GM23338 (cell line): ENCODE measurements at regions not wholly inside any gene's neighbourhood (a gene's known extent, or its start where the extent isn't known, plus 50 kb on each side); places are given as distances from the start of the nearest gene placed in this dataset.
A peak's percentile ranks its signal among the peaks of the same experiment; 100 is the strongest.

ENCODE experiments used
- ATAC-seq: fragments of 200-7000 bp; cut with Tn5 transposase; 3 replicates; pipeline ENCODE4 v1.9.1; 2020
- DNase-seq: peaks from one replicate; pipeline ENCODE4 v3.0.0-alpha.2; 2015; ENCODE audit warnings: low spot score
- H2AFZ ChIP-seq: fragments of 200-600 bp; sonication (generic); 2 replicates; pipeline ENCODE4 v1.8.0; 2016; ENCODE audit warnings: antibody characterized with exemption, mild to moderate bottlenecking, moderate library complexity
- H3F3A ChIP-seq: fragments of 200-600 bp; sonication (generic); replicated peaks from 2 replicates; pipeline ENCODE4 v1.8.0; 2017; ENCODE audit warnings: antibody characterized with exemption, mixed run types, low read depth
- H3K27ac ChIP-seq: fragments of 200-600 bp; sonication (generic); 2 replicates; pipeline ENCODE4 v1.6.1; 2016; ENCODE audit warnings: low read depth
- H3K27me3 ChIP-seq: fragments of 200-600 bp; sonication (generic); 2 replicates; pipeline ENCODE4 v1.8.0; 2016; ENCODE audit warnings: mild to moderate bottlenecking, mixed run types, moderate library complexity; ENCODE audit not compliant: insufficient read depth
- H3K36me3 ChIP-seq: fragments of 200-600 bp; sonication (generic); 2 replicates; pipeline ENCODE4 v1.8.0; 2016; ENCODE audit warnings: mild to moderate bottlenecking; ENCODE audit not compliant: insufficient read depth
- H3K4me1 ChIP-seq: fragments of 200-600 bp; sonication (generic); 2 replicates; pipeline ENCODE4 v1.8.0; 2016; ENCODE audit warnings: mild to moderate bottlenecking, moderate library complexity; ENCODE audit not compliant: insufficient read depth
- H3K4me2 ChIP-seq: fragments of 200-600 bp; sonication (generic); 2 replicates; pipeline ENCODE4 v1.7.1; 2017; ENCODE audit warnings: mixed run types
- H3K4me3 ChIP-seq: fragments of 200-600 bp; sonication (generic); 2 replicates; pipeline ENCODE4 v1.6.1; 2016; ENCODE audit warnings: mixed run types
- H3K79me2 ChIP-seq: fragments of 200-600 bp; sonication (generic); replicated peaks from 2 replicates; pipeline ENCODE4 v1.8.0; 2017; ENCODE audit warnings: mild to moderate bottlenecking; ENCODE audit not compliant: insufficient read depth
- H3K9me2 ChIP-seq: fragments of 200-600 bp; sonication (generic); 2 replicates; pipeline ENCODE4 v1.8.0; 2017; ENCODE audit not compliant: insufficient read depth
- H4K20me1 ChIP-seq: fragments of 200-600 bp; sonication (generic); replicated peaks from 2 replicates; pipeline ENCODE4 v1.8.0; 2017; ENCODE audit warnings: mild to moderate bottlenecking; ENCODE audit not compliant: insufficient read depth
- H3K27ac Mint-ChIP-seq: 2 replicates; pipeline ENCODE4 v1.8.0; 2020; ENCODE audit warnings: inconsistent platforms, mild to moderate bottlenecking, moderate library complexity, mixed read lengths
- H3K27me3 Mint-ChIP-seq: 3 replicates; pipeline ENCODE4 v1.8.0; 2022; ENCODE audit warnings: low read depth, mild to moderate bottlenecking, moderate library complexity, mixed read lengths, inconsistent platforms; ENCODE audit not compliant: insufficient read depth, poor library complexity
- H3K36me3 Mint-ChIP-seq: 3 replicates; pipeline ENCODE4 v1.8.0; 2021; ENCODE audit warnings: low read depth, mild to moderate bottlenecking, inconsistent platforms, moderate library complexity, mixed read lengths
- H3K4me1 Mint-ChIP-seq: 3 replicates; pipeline ENCODE4 v1.8.0; 2020; ENCODE audit warnings: mild to moderate bottlenecking, inconsistent platforms, mixed read lengths
- H3K4me3 Mint-ChIP-seq: 3 replicates; pipeline ENCODE4 v1.8.0; 2021; ENCODE audit warnings: moderate library complexity, mild to moderate bottlenecking, inconsistent platforms, mixed read lengths
- H3K9me3 Mint-ChIP-seq: 3 replicates; pipeline ENCODE4 v1.8.0; 2020; ENCODE audit warnings: moderate library complexity, mild to moderate bottlenecking, inconsistent platforms, mixed read lengths
- CREB1 ChIP-seq: fragments of 250-450 bp; sonication (Bioruptor Pico); IDR thresholded peaks from 2 replicates; pipeline ENCODE4 v1.5.0; 2020; ENCODE audit warnings: low read depth, mild to moderate bottlenecking, moderate library complexity
- EZH2phosphoT487 ChIP-seq: fragments of 200-600 bp; sonication (generic); IDR thresholded peaks from one replicate; pipeline ENCODE4 v1.8.1; 2018; ENCODE audit warnings: antibody characterized with exemption; ENCODE audit not compliant: unreplicated experiment
- JUNB ChIP-seq: IDR thresholded peaks from one replicate; pipeline ENCODE4 v1.6.1; 2016; ENCODE audit warnings: antibody characterized with exemption; ENCODE audit not compliant: unreplicated experiment
- NANOG ChIP-seq: IDR thresholded peaks from 2 replicates; pipeline ENCODE4 v1.6.1; 2016; ENCODE audit warnings: antibody characterized with exemption, borderline replicate concordance
- POLR2AphosphoS5 ChIP-seq: IDR thresholded peaks from 2 replicates; pipeline ENCODE4 v1.6.1; 2016; ENCODE audit warnings: antibody characterized with exemption, low read depth
- STAT1 ChIP-seq: IDR thresholded peaks from one replicate; pipeline ENCODE4 v1.6.1; 2016; ENCODE audit warnings: antibody characterized with exemption; ENCODE audit not compliant: unreplicated experiment
- ZNF114 ChIP-seq: fragments of 250-450 bp; sonication (Bioruptor Pico); IDR thresholded peaks from 2 replicates; pipeline ENCODE4 v1.5.0; 2020; ENCODE audit warnings: mild to moderate bottlenecking, moderate library complexity
- TF ChIP-seq, protein P1 (sequence below): IDR thresholded peaks from one replicate; pipeline ENCODE4 v1.6.1; 2018; ENCODE audit warnings: antibody characterized with exemption; ENCODE audit not compliant: unreplicated experiment
- TF ChIP-seq, protein P2 (sequence below): IDR thresholded peaks from 2 replicates; pipeline ENCODE4 v1.6.1; 2016; ENCODE audit warnings: antibody characterized with exemption
- TF ChIP-seq, protein P3 (sequence below): fragments of 250-450 bp; sonication (Bioruptor Pico); IDR thresholded peaks from 2 replicates; pipeline ENCODE4 v1.5.0; 2020; ENCODE audit warnings: mild to moderate bottlenecking, moderate library complexity

DNA sequence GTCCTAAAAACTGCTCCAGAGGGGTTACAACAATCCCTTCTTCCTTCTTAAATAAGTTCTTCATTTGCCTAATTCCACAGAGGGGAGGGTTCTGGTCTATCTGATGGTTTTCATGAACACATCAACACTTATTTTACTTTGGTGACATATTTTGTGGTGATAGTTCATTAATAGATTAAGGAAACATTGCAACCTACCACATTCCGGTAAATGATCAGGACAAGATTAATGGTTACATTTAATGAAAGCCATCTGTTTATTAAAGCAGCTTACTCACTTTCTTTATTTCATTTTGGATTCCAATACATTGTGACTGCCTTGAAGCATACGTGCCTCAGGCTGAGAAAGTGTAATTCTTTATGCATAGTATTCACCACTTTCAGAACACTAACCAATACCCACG lies 101.0 kb downstream of the SKIDA1 start:
- Mint-ChIP-seq H3K27ac (0 out of 2 replicates have a peak overlapping the region, but pooled peaks have one; percentile 13), H3K4me3 (no peak overlapping the region), H3K27me3 (peaks cover 5% of the 10 kb centered on the region), H3K9me3 (peaks cover 33% of the 10 kb centered on the region), H3K4me1 (peaks cover 5% of the 10 kb centered on the region; the same call in 2 of the 3 replicates), H3K36me3 (peaks cover 30% of the 10 kb centered on the region)
- TF ChIP-seq, protein P1, sequence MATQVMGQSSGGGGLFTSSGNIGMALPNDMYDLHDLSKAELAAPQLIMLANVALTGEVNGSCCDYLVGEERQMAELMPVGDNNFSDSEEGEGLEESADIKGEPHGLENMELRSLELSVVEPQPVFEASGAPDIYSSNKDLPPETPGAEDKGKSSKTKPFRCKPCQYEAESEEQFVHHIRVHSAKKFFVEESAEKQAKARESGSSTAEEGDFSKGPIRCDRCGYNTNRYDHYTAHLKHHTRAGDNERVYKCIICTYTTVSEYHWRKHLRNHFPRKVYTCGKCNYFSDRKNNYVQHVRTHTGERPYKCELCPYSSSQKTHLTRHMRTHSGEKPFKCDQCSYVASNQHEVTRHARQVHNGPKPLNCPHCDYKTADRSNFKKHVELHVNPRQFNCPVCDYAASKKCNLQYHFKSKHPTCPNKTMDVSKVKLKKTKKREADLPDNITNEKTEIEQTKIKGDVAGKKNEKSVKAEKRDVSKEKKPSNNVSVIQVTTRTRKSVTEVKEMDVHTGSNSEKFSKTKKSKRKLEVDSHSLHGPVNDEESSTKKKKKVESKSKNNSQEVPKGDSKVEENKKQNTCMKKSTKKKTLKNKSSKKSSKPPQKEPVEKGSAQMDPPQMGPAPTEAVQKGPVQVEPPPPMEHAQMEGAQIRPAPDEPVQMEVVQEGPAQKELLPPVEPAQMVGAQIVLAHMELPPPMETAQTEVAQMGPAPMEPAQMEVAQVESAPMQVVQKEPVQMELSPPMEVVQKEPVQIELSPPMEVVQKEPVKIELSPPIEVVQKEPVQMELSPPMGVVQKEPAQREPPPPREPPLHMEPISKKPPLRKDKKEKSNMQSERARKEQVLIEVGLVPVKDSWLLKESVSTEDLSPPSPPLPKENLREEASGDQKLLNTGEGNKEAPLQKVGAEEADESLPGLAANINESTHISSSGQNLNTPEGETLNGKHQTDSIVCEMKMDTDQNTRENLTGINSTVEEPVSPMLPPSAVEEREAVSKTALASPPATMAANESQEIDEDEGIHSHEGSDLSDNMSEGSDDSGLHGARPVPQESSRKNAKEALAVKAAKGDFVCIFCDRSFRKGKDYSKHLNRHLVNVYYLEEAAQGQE: no peak
- TF ChIP-seq POLR2AphosphoS5: no peak
- TF ChIP-seq CREB1: no peak
- TF ChIP-seq, protein P2, sequence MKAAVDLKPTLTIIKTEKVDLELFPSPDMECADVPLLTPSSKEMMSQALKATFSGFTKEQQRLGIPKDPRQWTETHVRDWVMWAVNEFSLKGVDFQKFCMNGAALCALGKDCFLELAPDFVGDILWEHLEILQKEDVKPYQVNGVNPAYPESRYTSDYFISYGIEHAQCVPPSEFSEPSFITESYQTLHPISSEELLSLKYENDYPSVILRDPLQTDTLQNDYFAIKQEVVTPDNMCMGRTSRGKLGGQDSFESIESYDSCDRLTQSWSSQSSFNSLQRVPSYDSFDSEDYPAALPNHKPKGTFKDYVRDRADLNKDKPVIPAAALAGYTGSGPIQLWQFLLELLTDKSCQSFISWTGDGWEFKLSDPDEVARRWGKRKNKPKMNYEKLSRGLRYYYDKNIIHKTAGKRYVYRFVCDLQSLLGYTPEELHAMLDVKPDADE: no peak
- no peak for TF ChIP-seq ZNF114 (CRISPR knock-in tag)
- TF ChIP-seq, protein P3, sequence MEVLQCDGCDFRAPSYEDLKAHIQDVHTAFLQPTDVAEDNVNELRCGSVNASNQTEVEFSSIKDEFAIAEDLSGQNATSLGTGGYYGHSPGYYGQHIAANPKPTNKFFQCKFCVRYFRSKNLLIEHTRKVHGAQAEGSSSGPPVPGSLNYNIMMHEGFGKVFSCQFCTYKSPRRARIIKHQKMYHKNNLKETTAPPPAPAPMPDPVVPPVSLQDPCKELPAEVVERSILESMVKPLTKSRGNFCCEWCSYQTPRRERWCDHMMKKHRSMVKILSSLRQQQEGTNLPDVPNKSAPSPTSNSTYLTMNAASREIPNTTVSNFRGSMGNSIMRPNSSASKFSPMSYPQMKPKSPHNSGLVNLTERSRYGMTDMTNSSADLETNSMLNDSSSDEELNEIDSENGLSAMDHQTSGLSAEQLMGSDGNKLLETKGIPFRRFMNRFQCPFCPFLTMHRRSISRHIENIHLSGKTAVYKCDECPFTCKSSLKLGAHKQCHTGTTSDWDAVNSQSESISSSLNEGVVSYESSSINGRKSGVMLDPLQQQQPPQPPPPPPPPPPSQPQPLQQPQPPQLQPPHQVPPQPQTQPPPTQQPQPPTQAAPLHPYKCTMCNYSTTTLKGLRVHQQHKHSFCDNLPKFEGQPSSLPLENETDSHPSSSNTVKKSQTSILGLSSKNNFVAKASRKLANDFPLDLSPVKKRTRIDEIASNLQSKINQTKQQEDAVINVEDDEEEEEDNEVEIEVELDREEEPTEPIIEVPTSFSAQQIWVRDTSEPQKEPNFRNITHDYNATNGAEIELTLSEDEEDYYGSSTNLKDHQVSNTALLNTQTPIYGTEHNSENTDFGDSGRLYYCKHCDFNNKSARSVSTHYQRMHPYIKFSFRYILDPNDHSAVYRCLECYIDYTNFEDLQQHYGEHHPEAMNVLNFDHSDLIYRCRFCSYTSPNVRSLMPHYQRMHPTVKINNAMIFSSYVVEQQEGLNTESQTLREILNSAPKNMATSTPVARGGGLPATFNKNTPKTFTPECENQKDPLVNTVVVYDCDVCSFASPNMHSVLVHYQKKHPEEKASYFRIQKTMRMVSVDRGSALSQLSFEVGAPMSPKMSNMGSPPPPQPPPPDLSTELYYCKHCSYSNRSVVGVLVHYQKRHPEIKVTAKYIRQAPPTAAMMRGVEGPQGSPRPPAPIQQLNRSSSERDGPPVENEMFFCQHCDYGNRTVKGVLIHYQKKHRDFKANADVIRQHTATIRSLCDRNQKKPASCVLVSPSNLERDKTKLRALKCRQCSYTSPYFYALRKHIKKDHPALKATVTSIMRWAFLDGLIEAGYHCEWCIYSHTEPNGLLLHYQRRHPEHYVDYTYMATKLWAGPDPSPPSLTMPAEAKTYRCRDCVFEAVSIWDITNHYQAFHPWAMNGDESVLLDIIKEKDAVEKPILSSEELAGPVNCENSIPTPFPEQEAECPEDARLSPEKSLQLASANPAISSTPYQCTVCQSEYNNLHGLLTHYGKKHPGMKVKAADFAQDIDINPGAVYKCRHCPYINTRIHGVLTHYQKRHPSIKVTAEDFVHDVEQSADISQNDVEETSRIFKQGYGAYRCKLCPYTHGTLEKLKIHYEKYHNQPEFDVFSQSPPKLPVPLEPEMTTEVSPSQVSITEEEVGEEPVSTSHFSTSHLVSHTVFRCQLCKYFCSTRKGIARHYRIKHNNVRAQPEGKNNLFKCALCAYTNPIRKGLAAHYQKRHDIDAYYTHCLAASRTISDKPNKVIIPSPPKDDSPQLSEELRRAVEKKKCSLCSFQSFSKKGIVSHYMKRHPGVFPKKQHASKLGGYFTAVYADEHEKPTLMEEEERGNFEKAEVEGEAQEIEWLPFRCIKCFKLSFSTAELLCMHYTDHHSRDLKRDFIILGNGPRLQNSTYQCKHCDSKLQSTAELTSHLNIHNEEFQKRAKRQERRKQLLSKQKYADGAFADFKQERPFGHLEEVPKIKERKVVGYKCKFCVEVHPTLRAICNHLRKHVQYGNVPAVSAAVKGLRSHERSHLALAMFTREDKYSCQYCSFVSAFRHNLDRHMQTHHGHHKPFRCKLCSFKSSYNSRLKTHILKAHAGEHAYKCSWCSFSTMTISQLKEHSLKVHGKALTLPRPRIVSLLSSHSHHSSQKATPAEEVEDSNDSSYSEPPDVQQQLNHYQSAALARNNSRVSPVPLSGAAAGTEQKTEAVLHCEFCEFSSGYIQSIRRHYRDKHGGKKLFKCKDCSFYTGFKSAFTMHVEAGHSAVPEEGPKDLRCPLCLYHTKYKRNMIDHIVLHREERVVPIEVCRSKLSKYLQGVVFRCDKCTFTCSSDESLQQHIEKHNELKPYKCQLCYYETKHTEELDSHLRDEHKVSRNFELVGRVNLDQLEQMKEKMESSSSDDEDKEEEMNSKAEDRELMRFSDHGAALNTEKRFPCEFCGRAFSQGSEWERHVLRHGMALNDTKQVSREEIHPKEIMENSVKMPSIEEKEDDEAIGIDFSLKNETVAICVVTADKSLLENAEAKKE (CRISPR knock-in tag): no peak
- TF ChIP-seq NANOG: no peak
- TF ChIP-seq EZH2phosphoT487: no peak
- no peak for TF ChIP-seq JUNB
- TF ChIP-seq STAT1: no peak
- no peak overlapping the region for H2AFZ ChIP-seq
- H3K4me2 ChIP-seq: no peak overlapping the region
- H3K4me1 ChIP-seq: no peaks in the 10 kb centered on the region
- no peak for ATAC-seq
- no peaks in the 10 kb centered on the region for H3K27me3 ChIP-seq
- no peaks in the 10 kb centered on the region for H3K9me2 ChIP-seq
- no peaks in the 10 kb centered on the region for H3K79me2 ChIP-seq
- no peak overlapping the region for H3K4me3 ChIP-seq
- H4K20me1 ChIP-seq: no peaks in the 10 kb centered on the region
- no peak for DNase-seq
- peaks cover 3% of the 10 kb centered on the region; the same call in 1 of the 2 replicates for H3F3A ChIP-seq
- H3K36me3 ChIP-seq: no peaks in the 10 kb centered on the region; the same call in 1 of the 2 replicates
- no peak overlapping the region for H3K27ac ChIP-seq
